T-helper 1 cell treated with Interleukin-12 subunit alpha and Interleukin-12 subunit beta and Interleukin-4 antibody, amounts not matched to agents 30 μg/mL and 1 μg/mL, for 36 hours (primary cell): ENCODE measurements at regions not wholly inside any gene's neighbourhood (a gene's known extent, or its start where the extent isn't known, plus 50 kb on each side); places are given as distances from the start of the nearest gene placed in this dataset.
"Not testable (repeated sequence)": the region's sequence is repeated elsewhere in the genome, so short reads cannot be mapped to it uniquely, and the experiment has no call there.

ENCODE experiments used
- H3K27ac Mint-ChIP-seq: one replicate; pipeline ENCODE4 v1.8.0; 2021; ENCODE audit warnings: mild to moderate bottlenecking, mixed read lengths
- H3K27me3 Mint-ChIP-seq: one replicate; pipeline ENCODE4 v1.8.0; 2021; ENCODE audit warnings: low read depth, mixed read lengths
- H3K36me3 Mint-ChIP-seq: one replicate; pipeline ENCODE4 v1.8.0; 2021; ENCODE audit warnings: low read depth, mixed read lengths
- H3K4me1 Mint-ChIP-seq: one replicate; pipeline ENCODE4 v1.8.0; 2021; ENCODE audit warnings: low read depth, mixed read lengths
- H3K4me3 Mint-ChIP-seq: one replicate; pipeline ENCODE4 v1.8.0; 2021; ENCODE audit warnings: mild to moderate bottlenecking, moderate library complexity, mixed read lengths
- H3K9me3 Mint-ChIP-seq: one replicate; pipeline ENCODE4 v1.8.0; 2021; ENCODE audit warnings: mixed read lengths

DNA sequence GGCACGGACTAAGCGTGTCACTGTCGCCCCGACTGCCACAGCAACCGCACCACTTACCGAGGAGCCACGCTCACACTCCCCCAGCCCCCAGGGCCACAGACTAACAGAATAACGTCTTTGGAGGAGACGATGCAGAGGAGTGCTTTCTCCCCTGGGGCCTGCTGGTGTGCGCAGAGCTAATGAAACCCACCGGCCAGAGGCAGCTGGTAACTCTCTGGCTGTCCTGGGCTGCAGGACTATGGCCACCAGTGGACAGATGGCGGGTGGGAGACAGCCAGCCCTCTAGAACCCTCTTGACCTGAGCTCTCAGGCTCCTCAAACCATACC lies 228.0 kb downstream of the DLL1 start:
- Mint-ChIP-seq H3K27me3 (peaks cover 6% of the 10 kb centered on the region), H3K36me3 (no peaks in the 10 kb centered on the region), H3K9me3 (no peaks in the 10 kb centered on the region), H3K27ac (no peak overlapping the region), H3K4me3 (no peak overlapping the region), H3K4me1 (no peaks in the 10 kb centered on the region)

DNA sequence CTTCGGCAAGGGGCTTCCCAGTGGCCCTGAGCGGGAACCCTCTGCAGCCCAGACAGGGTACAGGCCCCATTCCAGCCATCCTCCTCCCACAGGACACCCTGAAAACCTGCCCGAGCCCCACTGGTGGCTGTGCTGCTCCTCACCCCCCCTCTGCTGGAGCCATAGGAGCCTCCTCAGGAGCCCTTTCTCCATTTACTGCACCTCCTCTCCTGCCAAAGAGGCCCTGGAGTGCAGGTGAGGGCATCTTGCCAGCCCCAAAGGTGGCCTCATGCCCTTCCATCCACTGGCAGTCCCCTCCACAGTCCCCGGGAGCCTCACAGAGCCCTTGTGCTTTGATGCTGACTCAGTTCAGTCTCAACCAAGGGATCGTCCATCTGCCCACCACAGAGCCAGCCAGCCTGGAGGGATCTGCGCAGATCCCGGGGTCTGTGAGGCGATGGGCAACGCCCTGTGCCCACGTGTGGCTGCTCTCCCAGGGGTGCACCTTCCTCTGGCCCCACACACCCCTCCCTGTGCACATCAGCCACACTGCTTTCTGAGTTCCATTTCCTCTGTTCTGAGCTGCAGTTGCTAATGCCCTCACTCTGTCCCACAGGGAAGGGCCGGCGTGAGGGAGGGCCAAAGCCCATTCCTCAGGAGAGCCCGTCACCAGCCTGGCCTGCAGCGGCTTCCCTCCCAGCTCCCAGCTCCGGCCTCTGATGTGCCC lies 228.5 kb downstream of the DLL1 start:
- Mint-ChIP-seq H3K27ac (no peak overlapping the region), H3K9me3 (no peaks in the 10 kb centered on the region), H3K27me3 (peaks cover 6% of the 10 kb centered on the region), H3K36me3 (no peaks in the 10 kb centered on the region), H3K4me1 (no peaks in the 10 kb centered on the region), H3K4me3 (no peak overlapping the region)

DNA sequence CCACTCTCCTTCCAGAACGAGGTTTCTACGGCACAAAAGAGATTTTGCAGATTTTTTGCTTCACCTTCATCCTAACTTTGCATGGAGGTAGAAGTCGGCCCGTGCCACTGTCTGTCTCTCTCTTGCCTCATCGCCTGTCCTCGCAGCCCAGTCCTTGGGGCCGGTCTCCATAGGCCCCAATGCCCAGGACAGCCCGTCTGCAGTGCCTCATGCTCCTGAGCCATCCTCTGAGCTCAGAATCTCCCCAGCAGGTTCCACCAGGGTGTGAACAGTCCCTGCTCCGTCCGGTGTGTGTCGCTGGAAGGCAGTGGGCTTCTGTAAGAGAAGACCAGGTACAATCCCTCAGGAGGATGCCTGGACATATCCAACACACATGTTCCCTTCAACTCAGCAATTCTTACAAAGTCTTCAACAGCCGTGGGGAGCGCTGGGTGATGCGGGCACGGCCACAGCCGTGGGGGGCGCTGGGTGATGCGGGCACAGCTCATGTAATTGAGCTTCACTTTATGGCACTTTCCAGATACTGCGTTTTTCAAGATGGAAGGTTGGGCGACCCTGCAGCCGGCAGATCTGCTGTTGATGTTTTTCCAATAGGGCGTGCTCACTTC lies 231.9 kb downstream of the DLL1 start:
- H3K4me1 Mint-ChIP-seq: no peaks in the 10 kb centered on the region
- H3K4me3 Mint-ChIP-seq: no peak overlapping the region
- peaks cover 6% of the 10 kb centered on the region for H3K27me3 Mint-ChIP-seq
- H3K27ac Mint-ChIP-seq: no peak overlapping the region
- no peaks in the 10 kb centered on the region for H3K36me3 Mint-ChIP-seq
- no peaks in the 10 kb centered on the region for H3K9me3 Mint-ChIP-seq

DNA sequence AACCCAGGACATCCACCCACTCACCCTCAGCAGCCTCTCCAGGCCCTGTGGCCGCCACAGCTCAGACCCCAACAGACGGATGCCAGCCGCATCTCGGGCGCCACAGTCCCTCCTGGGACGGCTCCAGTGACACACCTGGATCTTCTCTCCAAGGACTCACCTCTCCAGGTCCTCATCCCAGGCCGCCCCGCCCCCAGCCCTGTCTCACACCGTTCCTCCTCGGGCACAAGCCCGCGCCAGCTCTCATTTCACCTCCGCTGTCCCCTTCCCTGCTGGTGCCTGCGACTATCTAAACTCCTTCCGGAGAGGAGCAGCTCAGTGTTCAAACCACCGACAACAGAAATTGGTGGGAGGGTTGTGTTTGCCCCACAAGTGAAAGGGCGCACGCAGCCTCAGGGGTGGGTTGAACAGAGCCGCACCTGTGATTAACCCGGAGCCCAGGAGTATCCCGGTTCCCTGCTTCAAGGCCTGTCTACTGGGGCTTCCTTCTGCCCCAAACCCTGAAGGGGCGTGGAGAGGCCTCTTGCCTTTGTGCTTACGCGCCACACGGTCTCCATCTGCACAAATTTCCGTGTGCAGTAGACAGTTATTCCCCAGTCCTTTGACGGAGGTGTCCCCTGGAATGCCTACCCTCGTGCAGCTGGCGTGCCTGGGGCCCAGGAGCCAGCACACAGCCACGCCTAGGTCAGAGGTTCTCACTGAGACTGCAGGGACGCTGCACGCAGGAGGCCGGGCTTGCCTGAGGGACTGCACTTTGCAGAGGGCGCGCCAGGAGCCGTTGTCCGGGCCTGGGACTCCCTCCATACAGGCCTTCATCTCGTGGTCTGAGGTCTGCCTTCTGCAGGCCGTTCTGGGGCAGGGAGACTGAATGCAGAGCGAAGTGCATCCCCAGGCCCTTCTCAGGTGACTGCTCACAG lies 232.7 kb downstream of the DLL1 start:
- Mint-ChIP-seq H3K4me3 (no peak overlapping the region), H3K27ac (no peak overlapping the region), H3K9me3 (no peaks in the 10 kb centered on the region), H3K36me3 (no peaks in the 10 kb centered on the region), H3K27me3 (peaks cover 6% of the 10 kb centered on the region), H3K4me1 (no peaks in the 10 kb centered on the region)

GRCh38 chr6:170057034-170057734 lies 233.7 kb downstream of the DLL1 start:
- Mint-ChIP-seq H3K36me3 (no peaks in the 10 kb centered on the region), H3K4me3 (no peak overlapping the region), H3K4me1 (no peaks in the 10 kb centered on the region), H3K27ac (no peak overlapping the region), H3K27me3 (peaks cover 6% of the 10 kb centered on the region), H3K9me3 (no peaks in the 10 kb centered on the region)

GRCh38 chr6:170056278-170056711 lies 234.6 kb downstream of the DLL1 start:
- no peak overlapping the region for H3K4me3 Mint-ChIP-seq
- no peak overlapping the region for H3K27ac Mint-ChIP-seq
- peaks cover 6% of the 10 kb centered on the region for H3K27me3 Mint-ChIP-seq
- H3K4me1 Mint-ChIP-seq: no peaks in the 10 kb centered on the region
- no peaks in the 10 kb centered on the region for H3K9me3 Mint-ChIP-seq
- no peaks in the 10 kb centered on the region for H3K36me3 Mint-ChIP-seq

GRCh38 chr6:170055797-170056196 lies 235.1 kb downstream of the DLL1 start:
- not testable (repeated sequence) for H3K36me3 Mint-ChIP-seq, H3K27me3 Mint-ChIP-seq, H3K27ac Mint-ChIP-seq, H3K4me3 Mint-ChIP-seq, H3K9me3 Mint-ChIP-seq, H3K4me1 Mint-ChIP-seq

GRCh38 chr6:170053966-170054661 lies 236.8 kb downstream of the DLL1 start:
- H3K27ac Mint-ChIP-seq: no peak overlapping the region
- no peaks in the 10 kb centered on the region for H3K9me3 Mint-ChIP-seq
- H3K27me3 Mint-ChIP-seq: no peaks in the 10 kb centered on the region
- H3K36me3 Mint-ChIP-seq: no peaks in the 10 kb centered on the region
- H3K4me3 Mint-ChIP-seq: no peak overlapping the region
- H3K4me1 Mint-ChIP-seq: no peaks in the 10 kb centered on the region

DNA sequence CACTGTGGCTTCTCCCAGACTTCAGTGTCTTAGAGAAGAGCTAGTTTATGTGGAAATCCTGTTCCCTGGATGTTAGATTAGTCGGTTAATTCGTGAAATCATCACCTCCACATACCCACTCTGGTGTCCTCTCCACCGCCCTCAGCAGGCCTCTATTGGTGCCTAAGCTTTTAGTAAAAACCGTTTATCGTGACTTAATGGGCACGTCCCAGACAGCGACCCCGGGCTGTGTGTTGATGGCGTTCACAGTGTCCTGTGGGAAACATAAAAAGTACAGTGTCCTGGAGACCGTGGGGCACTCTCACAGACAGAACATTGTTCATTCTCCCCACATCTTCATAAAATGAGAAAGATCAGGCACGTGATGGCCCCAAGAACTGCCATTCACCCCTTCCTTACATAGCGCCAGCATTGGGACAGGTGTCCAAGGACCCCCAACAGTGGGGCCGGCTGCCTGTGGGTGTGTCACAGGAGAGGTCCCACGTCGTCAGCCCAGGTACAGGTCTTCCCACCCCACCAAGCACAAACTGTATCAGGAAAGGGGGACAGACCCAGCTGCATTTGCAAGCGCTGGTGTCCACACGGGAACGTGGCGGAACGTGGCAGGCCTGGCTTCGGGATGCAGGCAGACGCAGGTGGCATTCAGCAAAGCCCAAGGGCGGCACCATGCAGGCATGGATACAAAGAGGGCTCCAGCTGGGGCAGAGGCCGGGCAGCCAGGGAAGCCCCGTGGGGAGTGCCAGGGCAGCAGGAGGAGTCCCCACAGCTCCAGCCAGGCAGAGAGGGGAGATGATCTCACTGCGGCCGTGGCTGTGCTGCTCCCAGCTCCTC lies 237.7 kb downstream of the DLL1 start:
- no peaks in the 10 kb centered on the region for H3K36me3 Mint-ChIP-seq
- H3K27ac Mint-ChIP-seq: no peak overlapping the region
- no peaks in the 10 kb centered on the region for H3K4me1 Mint-ChIP-seq
- H3K27me3 Mint-ChIP-seq: no peaks in the 10 kb centered on the region
- no peak overlapping the region for H3K4me3 Mint-ChIP-seq
- H3K9me3 Mint-ChIP-seq: no peaks in the 10 kb centered on the region

GRCh38 chr6:170051229-170052172 lies 239.4 kb downstream of the DLL1 start:
- H3K9me3 Mint-ChIP-seq: no peaks in the 10 kb centered on the region
- no peaks in the 10 kb centered on the region for H3K4me1 Mint-ChIP-seq
- no peaks in the 10 kb centered on the region for H3K36me3 Mint-ChIP-seq
- no peak overlapping the region for H3K4me3 Mint-ChIP-seq
- peaks cover under 1% of the 10 kb centered on the region for H3K27me3 Mint-ChIP-seq
- H3K27ac Mint-ChIP-seq: no peak overlapping the region

DNA sequence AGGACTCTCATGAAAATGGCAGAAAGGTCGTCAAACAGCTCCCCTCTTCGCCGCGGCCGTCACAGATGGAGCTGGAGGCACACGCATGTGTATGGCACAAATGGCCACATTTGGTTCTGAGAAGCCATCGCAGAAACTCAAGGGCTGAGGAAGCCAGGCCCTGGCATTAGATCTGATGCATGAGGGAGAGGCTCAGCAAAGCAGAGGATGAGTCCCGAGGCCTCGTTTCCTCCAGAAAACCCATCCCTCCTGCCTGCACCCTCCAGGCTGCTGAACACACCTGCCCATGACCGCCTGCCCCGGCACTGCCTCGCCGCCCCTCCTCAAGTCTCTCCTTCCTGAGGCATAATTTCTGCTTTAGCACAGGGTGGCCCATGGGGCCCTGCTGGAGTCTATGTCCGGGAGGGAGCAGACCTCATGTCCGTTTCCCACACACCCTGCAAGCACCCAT lies 240.3 kb downstream of the DLL1 start:
- H3K27ac Mint-ChIP-seq: no peak overlapping the region
- no peaks in the 10 kb centered on the region for H3K4me1 Mint-ChIP-seq
- H3K4me3 Mint-ChIP-seq: no peak overlapping the region
- H3K27me3 Mint-ChIP-seq: peaks cover 4% of the 10 kb centered on the region
- no peaks in the 10 kb centered on the region for H3K36me3 Mint-ChIP-seq
- H3K9me3 Mint-ChIP-seq: no peaks in the 10 kb centered on the region

- H3K4me3 Mint-ChIP-seq: no peak overlapping the region
- H3K36me3 Mint-ChIP-seq: no peaks in the 10 kb centered on the region
- no peak overlapping the region for H3K27ac Mint-ChIP-seq
- no peaks in the 10 kb centered on the region for H3K4me1 Mint-ChIP-seq
- no peaks in the 10 kb centered on the region for H3K9me3 Mint-ChIP-seq
- peaks cover 4% of the 10 kb centered on the region for H3K27me3 Mint-ChIP-seq
These were observed 241.0 kb downstream of the DLL1 start for GRCh38 chr6:170049641-170050561.
